C4-2B (cell line): ENCODE measurements at regions not wholly inside any gene's neighbourhood (a gene's known extent, or its start where the extent isn't known, plus 50 kb on each side); places are given as distances from the start of the nearest gene placed in this dataset.
A peak's percentile ranks its signal among the peaks of the same experiment; 100 is the strongest.

Experiments used
- H3K27ac ChIP-seq: fragments of 450-650 bp; 2 replicates; pipeline ENCODE4 v1.5.1; 2017
- CTCF ChIP-seq: fragments of 450-650 bp; conservative IDR thresholded peaks from 2 replicates; pipeline ENCODE4 v1.5.1; 2017; ENCODE audit warnings: mild to moderate bottlenecking
- ZFX ChIP-seq: fragments of 450-650 bp; IDR thresholded peaks from 2 replicates; pipeline ENCODE4 v1.6.1; 2017

- no peak overlapping the region for H3K27ac ChIP-seq
- no peak for TF ChIP-seq ZFX
- TF ChIP-seq CTCF: no peak
Measured at GRCh38 chr10:129325893-129326292, 141.1 kb upstream of the MGMT start.

DNA sequence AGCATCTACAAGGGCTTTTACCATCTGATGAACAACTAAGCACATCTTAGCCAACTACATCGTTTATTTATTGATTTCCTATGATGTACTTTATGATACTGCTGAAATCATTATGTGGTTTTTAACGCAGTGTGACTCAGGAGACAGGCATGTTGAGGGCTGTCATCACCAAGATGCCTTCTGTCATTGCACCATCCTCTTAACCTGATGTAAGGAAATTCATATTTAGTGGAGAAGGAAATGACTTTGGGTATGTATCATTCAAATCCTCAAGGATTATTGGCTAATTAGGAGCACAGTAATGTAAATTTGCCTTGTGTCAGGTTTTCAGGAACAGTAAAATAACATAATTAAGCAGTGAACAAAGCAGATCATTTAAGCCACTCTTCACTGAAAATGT is 138.5 kb upstream of the MGMT start:
- no peak for TF ChIP-seq CTCF
- no peak for TF ChIP-seq ZFX

DNA sequence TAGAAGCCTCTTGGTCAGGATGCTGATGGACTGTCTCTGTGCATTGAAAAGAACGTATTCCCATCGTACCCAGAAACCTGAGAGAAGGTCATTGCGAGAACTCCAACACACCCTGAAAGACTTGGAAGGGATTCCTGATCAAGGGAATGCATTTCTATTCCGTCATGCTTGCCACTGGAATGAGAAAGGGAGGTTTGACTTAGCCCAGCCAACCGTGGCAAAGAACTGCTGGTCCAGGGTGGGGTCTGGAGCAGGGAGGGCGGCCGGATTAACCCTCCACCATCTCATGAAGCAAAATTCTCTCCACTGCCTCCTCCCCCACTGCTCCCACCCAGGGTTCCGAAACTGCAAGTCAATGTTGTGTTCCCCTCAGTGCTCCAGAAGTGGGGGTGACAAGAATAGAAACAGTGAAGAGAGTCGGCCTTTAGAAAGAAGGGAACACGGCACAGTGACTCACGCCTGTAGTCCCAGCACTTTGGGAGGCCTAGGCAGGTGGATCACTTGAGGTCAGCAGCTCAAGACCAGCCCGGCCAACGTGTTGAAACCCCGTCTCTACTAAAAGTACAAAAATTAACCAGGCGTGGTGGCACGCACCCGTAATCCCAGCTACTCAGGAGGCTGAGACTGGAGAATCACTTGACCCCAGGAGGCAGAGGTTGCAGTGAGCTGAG is 137.5 kb upstream of the MGMT start:
- TF ChIP-seq CTCF: no peak
- TF ChIP-seq ZFX: no peak
- no peak overlapping the region for H3K27ac ChIP-seq

More for the DNA sequence above, 138.5 kb upstream of the MGMT start:
- no peak overlapping the region for H3K27ac ChIP-seq

GRCh38 chr10:129330211-129330610 is 136.8 kb upstream of the MGMT start:
- TF ChIP-seq ZFX (no peak), CTCF (no peak)
- H3K27ac ChIP-seq: no peak overlapping the region

- H3K27ac ChIP-seq: no peak overlapping the region
- TF ChIP-seq CTCF (no peak), ZFX (no peak)
Measured at GRCh38 chr10:129331207-129331838, 135.7 kb upstream of the MGMT start.

- H3K27ac ChIP-seq: no peak overlapping the region
- TF ChIP-seq CTCF: no peak
- TF ChIP-seq ZFX: no peak
Measured at GRCh38 chr10:129331839-129332220, 135.2 kb upstream of the MGMT start.

DNA sequence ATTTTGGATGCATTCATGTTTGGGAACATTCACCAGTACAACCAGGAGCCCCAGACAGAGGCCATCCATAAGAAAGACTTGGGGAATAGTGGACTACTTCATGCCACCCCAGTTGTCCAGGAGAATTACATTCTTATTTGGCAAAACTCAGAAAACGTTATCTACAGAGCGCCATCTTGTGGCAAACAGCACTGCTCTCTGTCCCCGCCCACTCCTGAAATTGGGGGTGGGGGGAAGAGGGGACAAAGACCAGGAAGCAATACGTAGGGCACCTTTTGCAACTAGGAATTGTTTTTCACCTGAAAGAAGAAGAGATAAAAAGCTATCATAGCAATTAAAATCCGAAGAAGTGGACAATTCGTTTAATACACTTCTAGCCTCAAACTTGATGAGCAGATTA is 134.6 kb upstream of the MGMT start:
- no peak overlapping the region for H3K27ac ChIP-seq
- TF ChIP-seq CTCF (peak; percentile 86), ZFX (no peak)
